ENCODE measurements at regions not wholly inside any gene's neighbourhood (a gene's known extent, or its start where the extent isn't known, plus 50 kb on each side); places are given as distances from the start of the nearest gene placed in this dataset.

- TF ChIP-seq, protein P1, sequence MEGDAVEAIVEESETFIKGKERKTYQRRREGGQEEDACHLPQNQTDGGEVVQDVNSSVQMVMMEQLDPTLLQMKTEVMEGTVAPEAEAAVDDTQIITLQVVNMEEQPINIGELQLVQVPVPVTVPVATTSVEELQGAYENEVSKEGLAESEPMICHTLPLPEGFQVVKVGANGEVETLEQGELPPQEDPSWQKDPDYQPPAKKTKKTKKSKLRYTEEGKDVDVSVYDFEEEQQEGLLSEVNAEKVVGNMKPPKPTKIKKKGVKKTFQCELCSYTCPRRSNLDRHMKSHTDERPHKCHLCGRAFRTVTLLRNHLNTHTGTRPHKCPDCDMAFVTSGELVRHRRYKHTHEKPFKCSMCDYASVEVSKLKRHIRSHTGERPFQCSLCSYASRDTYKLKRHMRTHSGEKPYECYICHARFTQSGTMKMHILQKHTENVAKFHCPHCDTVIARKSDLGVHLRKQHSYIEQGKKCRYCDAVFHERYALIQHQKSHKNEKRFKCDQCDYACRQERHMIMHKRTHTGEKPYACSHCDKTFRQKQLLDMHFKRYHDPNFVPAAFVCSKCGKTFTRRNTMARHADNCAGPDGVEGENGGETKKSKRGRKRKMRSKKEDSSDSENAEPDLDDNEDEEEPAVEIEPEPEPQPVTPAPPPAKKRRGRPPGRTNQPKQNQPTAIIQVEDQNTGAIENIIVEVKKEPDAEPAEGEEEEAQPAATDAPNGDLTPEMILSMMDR (conservative IDR thresholded peaks at IDR 0.05; ENCODE audit: low read length) = no peak
- no peak for TF ChIP-seq EZH2phosphoT487 (IDR thresholded peaks at IDR 0.05; ENCODE audit: borderline replicate concordance, low read depth, low read length)
These were observed 213.2 kb downstream of the SPANXN3 start for GRCh38 chrX:143304025-143304424.

Data from OCI-LY7 (cell line).